ENCODE measurements at regions not wholly inside any gene's neighbourhood (a gene's known extent, or its start where the extent isn't known, plus 50 kb on each side); places are given as distances from the start of the nearest gene placed in this dataset.

DNA sequence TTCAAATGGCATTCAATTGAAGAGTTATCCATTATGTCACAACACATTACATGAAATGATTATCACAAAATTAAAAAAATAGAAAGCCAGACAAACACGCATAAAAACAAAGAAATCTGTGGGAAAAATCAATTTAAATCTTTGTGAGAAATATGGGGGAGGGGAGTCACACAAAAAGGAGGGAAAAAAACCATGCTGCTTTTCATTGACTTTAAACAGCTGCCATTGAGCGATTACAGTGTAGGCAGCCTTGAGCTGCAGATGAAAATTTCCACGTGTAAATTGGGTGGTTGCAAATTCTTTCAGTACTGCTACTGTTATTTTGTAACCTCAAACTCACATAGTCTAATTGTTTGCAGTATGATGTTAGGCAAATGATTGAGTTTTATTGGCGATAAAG is 889.9 kb upstream of the PHF14 start:
- no peaks in the 10 kb centered on the region for H3K79me2 ChIP-seq (ENCODE audit: low read length)
- DNase-seq: no peak
- no peak overlapping the region for H3K4me3 ChIP-seq (ENCODE audit: low read length)
- no peaks in the 10 kb centered on the region for H3K27me3 ChIP-seq (ENCODE audit: low read length)
- no peaks in the 10 kb centered on the region for H3K9me2 ChIP-seq (replicated peaks; ENCODE audit: insufficient read depth, low read length)
- H3K9me3 ChIP-seq (ENCODE audit: low read length): no peaks in the 10 kb centered on the region; the same call in none of the 2 replicates
- H2AFZ ChIP-seq (ENCODE audit: low read length): no peak overlapping the region
- no peak overlapping the region for H3K27ac ChIP-seq (ENCODE audit: low read length)
- H3K4me2 ChIP-seq (ENCODE audit: low read depth, low read length, poor library complexity, severe bottlenecking): no peak overlapping the region
- H3K9ac ChIP-seq (ENCODE audit: low read length): no peak overlapping the region
- H4K20me1 ChIP-seq (ENCODE audit: insufficient read depth, low read depth, low read length): no peaks in the 10 kb centered on the region
- H3K36me3 ChIP-seq (ENCODE audit: insufficient read depth, low read length): no peaks in the 10 kb centered on the region
- H3K4me1 ChIP-seq (ENCODE audit: low read length): no peaks in the 10 kb centered on the region

DNA sequence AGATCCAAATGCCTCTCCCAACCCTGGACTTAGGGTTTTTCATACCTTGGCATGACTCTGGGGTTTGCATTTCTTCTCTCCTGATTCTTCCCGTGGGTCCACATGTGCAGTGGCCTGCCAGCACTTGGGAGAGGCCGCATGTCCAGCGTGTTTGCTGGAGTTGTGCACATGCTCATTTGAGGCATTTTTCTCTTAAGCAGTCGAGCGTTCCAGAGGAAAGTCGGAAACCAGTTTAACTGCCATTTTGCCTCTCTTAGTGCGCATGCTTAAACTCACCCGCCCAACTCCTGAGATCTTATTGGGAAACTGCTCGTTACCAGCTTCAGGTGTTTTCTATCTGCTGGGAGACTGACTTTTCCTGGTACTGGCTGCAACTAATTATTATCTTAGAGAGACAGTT is 888.4 kb upstream of the PHF14 start:
- Histone ChIP-seq H3K4me3 (ENCODE audit: low read length) (no peak overlapping the region), H3K4me2 (ENCODE audit: low read depth, low read length, poor library complexity, severe bottlenecking) (no peak overlapping the region), H3K9me2 (replicated peaks; ENCODE audit: insufficient read depth, low read length) (no peaks in the 10 kb centered on the region), H3K27me3 (ENCODE audit: low read length) (no peaks in the 10 kb centered on the region), H3K36me3 (ENCODE audit: insufficient read depth, low read length) (no peaks in the 10 kb centered on the region), H4K20me1 (ENCODE audit: insufficient read depth, low read depth, low read length) (no peaks in the 10 kb centered on the region), H3K9me3 (ENCODE audit: low read length) (no peaks in the 10 kb centered on the region; the same call in 1 of the 2 replicates), H3K9ac (ENCODE audit: low read length) (no peak overlapping the region), H3K27ac (ENCODE audit: low read length) (no peak overlapping the region), H2AFZ (ENCODE audit: low read length) (no peak overlapping the region), H3K79me2 (ENCODE audit: low read length) (no peaks in the 10 kb centered on the region), H3K4me1 (ENCODE audit: low read length) (no peaks in the 10 kb centered on the region)
- no peak for DNase-seq

DNA sequence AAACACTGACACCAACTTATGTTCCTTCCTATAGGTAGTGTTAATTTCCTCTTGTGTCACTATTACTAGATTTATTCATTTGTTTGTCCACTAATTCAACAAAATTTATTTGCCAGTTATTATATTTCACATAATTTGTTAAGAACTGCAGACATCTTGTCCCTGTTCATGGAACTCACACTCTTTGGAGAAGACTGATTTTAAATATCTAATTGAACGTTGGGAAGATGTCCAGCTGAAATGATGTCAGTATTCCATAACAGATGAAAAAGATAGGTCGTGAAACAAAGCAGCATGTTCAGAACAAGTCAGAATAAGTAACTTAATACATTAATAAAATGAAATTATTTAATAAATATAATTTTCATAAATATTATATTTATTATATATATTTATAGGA is 873.1 kb upstream of the PHF14 start:
- no peaks in the 10 kb centered on the region for H3K79me2 ChIP-seq (ENCODE audit: low read length)
- H2AFZ ChIP-seq (ENCODE audit: low read length): no peak overlapping the region
- no peaks in the 10 kb centered on the region for H3K36me3 ChIP-seq (ENCODE audit: insufficient read depth, low read length)
- no peak overlapping the region for H3K4me2 ChIP-seq (ENCODE audit: low read depth, low read length, poor library complexity, severe bottlenecking)
- no peaks in the 10 kb centered on the region for H3K9me2 ChIP-seq (replicated peaks; ENCODE audit: insufficient read depth, low read length)
- no peaks in the 10 kb centered on the region for H3K27me3 ChIP-seq (ENCODE audit: low read length)
- H3K4me1 ChIP-seq (ENCODE audit: low read length): no peaks in the 10 kb centered on the region
- H3K4me3 ChIP-seq (ENCODE audit: low read length): no peak overlapping the region
- H3K9ac ChIP-seq (ENCODE audit: low read length): no peak overlapping the region
- no peak overlapping the region for H3K27ac ChIP-seq (ENCODE audit: low read length)
- no peak for DNase-seq
- peaks cover 5% of the 10 kb centered on the region for H3K9me3 ChIP-seq (ENCODE audit: low read length)
- H4K20me1 ChIP-seq (ENCODE audit: insufficient read depth, low read depth, low read length): no peaks in the 10 kb centered on the region

DNA sequence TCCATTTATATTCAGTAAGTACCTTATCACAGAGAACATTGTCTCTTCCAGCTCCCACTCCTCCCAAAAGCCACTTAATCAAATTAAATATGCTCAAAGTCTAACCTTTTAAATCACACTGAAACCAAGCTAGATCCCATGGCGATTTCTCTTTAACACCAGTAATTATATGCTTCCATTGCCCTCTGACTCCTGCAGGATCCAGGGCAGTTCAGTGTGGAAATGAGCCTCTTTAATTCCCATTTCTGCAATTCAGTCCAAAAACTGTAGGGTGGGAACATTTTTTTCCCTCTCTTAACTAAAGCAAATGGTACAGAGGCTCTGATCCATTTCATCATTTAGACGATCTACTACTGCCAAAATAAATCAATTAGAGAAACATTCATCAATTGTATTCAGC is 872.3 kb upstream of the PHF14 start:
- no peaks in the 10 kb centered on the region for H3K36me3 ChIP-seq (ENCODE audit: insufficient read depth, low read length)
- DNase-seq: no peak
- H3K27ac ChIP-seq (ENCODE audit: low read length): no peak overlapping the region
- H3K4me1 ChIP-seq (ENCODE audit: low read length): no peaks in the 10 kb centered on the region
- H3K4me3 ChIP-seq (ENCODE audit: low read length): no peak overlapping the region
- H4K20me1 ChIP-seq (ENCODE audit: insufficient read depth, low read depth, low read length): no peaks in the 10 kb centered on the region
- H2AFZ ChIP-seq (ENCODE audit: low read length): no peak overlapping the region
- no peak overlapping the region for H3K4me2 ChIP-seq (ENCODE audit: low read depth, low read length, poor library complexity, severe bottlenecking)
- H3K79me2 ChIP-seq (ENCODE audit: low read length): no peaks in the 10 kb centered on the region
- H3K27me3 ChIP-seq (ENCODE audit: low read length): no peaks in the 10 kb centered on the region
- no peaks in the 10 kb centered on the region for H3K9me2 ChIP-seq (replicated peaks; ENCODE audit: insufficient read depth, low read length)
- no peak overlapping the region for H3K9ac ChIP-seq (ENCODE audit: low read length)
- H3K9me3 ChIP-seq (ENCODE audit: low read length): peaks cover 5% of the 10 kb centered on the region

DNA sequence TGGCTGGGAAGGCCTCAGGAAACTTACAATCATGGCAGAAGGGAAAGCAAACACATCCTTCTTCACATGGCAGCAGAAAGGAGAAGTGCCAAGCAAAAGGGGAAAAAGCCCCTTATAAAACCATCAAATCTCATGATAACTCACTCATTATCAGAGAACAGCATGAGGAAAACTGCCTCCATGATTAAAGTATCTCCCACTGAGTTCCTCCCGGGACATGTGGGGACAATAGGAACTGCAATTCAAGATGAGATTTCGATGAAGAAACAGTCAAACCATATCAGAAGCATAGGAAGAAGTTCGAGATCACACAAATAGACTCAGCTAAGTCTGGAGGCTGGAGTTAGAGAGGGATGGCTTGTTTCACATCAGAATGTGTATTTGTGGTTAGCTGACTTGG is 869.4 kb upstream of the PHF14 start:
- no peak for DNase-seq
- Histone ChIP-seq H3K36me3 (ENCODE audit: insufficient read depth, low read length) (no peaks in the 10 kb centered on the region), H3K79me2 (ENCODE audit: low read length) (no peaks in the 10 kb centered on the region), H4K20me1 (ENCODE audit: insufficient read depth, low read depth, low read length) (no peaks in the 10 kb centered on the region), H2AFZ (ENCODE audit: low read length) (no peak overlapping the region), H3K4me1 (ENCODE audit: low read length) (no peaks in the 10 kb centered on the region), H3K9ac (ENCODE audit: low read length) (no peak overlapping the region), H3K27me3 (ENCODE audit: low read length) (no peaks in the 10 kb centered on the region), H3K4me2 (ENCODE audit: low read depth, low read length, poor library complexity, severe bottlenecking) (no peak overlapping the region), H3K9me2 (replicated peaks; ENCODE audit: insufficient read depth, low read length) (no peaks in the 10 kb centered on the region), H3K27ac (ENCODE audit: low read length) (no peak overlapping the region), H3K4me3 (ENCODE audit: low read length) (no peak overlapping the region), H3K9me3 (ENCODE audit: low read length) (no peaks in the 10 kb centered on the region; the same call in none of the 2 replicates)

DNA sequence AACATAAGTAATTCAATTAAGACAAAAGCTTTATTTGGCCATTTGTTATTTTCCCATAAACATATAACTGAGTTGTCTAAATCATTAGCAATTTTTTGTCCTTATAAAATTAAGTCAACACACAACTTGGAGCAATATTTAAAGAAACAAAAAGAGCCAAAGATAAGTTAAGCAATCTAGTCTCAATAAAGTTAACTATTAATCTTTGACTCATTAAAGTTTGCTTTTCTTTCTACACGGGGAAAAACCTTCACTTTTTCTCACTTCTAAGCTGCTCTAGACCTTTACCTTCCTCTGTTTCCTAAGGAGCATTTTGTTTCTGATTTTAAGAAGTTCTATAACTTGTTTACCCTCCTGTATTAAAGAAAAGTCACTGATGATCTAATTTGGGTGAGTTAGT is 867.1 kb upstream of the PHF14 start:
- no peaks in the 10 kb centered on the region for H3K27me3 ChIP-seq (ENCODE audit: low read length)
- H3K36me3 ChIP-seq (ENCODE audit: insufficient read depth, low read length): no peaks in the 10 kb centered on the region
- H3K79me2 ChIP-seq (ENCODE audit: low read length): no peaks in the 10 kb centered on the region
- no peak overlapping the region for H2AFZ ChIP-seq (ENCODE audit: low read length)
- no peak for DNase-seq
- H3K4me2 ChIP-seq (ENCODE audit: low read depth, low read length, poor library complexity, severe bottlenecking): no peak overlapping the region
- no peaks in the 10 kb centered on the region for H3K4me1 ChIP-seq (ENCODE audit: low read length)
- H3K9ac ChIP-seq (ENCODE audit: low read length): no peak overlapping the region
- H3K9me2 ChIP-seq (replicated peaks; ENCODE audit: insufficient read depth, low read length): no peaks in the 10 kb centered on the region
- no peaks in the 10 kb centered on the region; the same call in 1 of the 2 replicates for H3K9me3 ChIP-seq (ENCODE audit: low read length)
- H3K27ac ChIP-seq (ENCODE audit: low read length): no peak overlapping the region
- H3K4me3 ChIP-seq (ENCODE audit: low read length): no peak overlapping the region
- no peaks in the 10 kb centered on the region for H4K20me1 ChIP-seq (ENCODE audit: insufficient read depth, low read depth, low read length)

DNA sequence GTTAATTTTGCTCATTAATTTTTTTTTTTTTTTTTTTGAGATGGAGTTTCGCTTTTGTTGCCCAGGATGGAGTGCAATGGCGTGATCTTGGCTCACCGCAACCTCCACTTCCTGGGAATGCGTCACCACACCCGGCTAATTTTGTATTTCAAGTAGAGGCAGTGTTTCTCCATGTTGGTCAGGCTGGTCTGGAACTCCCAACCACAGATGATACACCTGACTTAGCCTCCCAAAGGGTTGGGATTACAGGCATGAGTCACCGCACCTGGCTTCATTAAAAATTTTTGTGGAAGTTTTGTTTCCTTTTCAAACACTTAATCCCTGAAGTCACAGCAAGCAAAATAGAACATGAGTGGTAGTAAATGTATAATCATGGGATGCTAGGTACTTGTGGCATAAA is 857.2 kb upstream of the PHF14 start:
- H3K9me2 ChIP-seq (replicated peaks; ENCODE audit: insufficient read depth, low read length): 0 out of 2 replicates have a peak, but pooled peaks cover 4% of the 10 kb centered on the region
- no peaks in the 10 kb centered on the region for H3K4me1 ChIP-seq (ENCODE audit: low read length)
- no peak overlapping the region for H3K27ac ChIP-seq (ENCODE audit: low read length)
- no peaks in the 10 kb centered on the region; the same call in 1 of the 2 replicates for H3K36me3 ChIP-seq (ENCODE audit: insufficient read depth, low read length)
- H3K4me2 ChIP-seq (ENCODE audit: low read depth, low read length, poor library complexity, severe bottlenecking): no peak overlapping the region
- H3K4me3 ChIP-seq (ENCODE audit: low read length): no peak overlapping the region
- H3K79me2 ChIP-seq (ENCODE audit: low read length): no peaks in the 10 kb centered on the region
- DNase-seq: no peak
- H3K9me3 ChIP-seq (ENCODE audit: low read length): no peaks in the 10 kb centered on the region; the same call in 1 of the 2 replicates
- H3K27me3 ChIP-seq (ENCODE audit: low read length): no peaks in the 10 kb centered on the region
- no peak overlapping the region for H3K9ac ChIP-seq (ENCODE audit: low read length)
- H2AFZ ChIP-seq (ENCODE audit: low read length): no peak overlapping the region
- H4K20me1 ChIP-seq (ENCODE audit: insufficient read depth, low read depth, low read length): no peaks in the 10 kb centered on the region

DNA sequence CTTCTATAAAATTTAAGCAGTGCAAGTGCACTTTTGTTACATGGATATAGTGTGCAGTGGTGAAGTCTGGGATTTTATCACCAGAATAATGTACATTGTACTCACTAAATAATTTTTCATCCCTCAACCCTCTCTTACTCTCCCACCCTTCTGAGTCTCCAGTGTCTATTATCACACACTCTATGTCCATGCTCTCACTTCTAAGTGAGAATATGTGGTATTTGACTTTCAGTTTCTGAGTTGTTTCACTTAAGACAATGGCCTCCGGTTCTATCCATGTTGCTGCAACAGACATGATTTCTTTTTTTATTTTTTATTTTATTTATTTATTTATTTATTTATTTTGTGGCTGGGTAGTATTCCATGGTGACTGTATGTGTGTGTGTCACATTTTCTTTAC is 855.9 kb upstream of the PHF14 start:
- Histone ChIP-seq H3K4me2 (ENCODE audit: low read depth, low read length, poor library complexity, severe bottlenecking) (no peak overlapping the region), H3K79me2 (ENCODE audit: low read length) (no peaks in the 10 kb centered on the region), H3K4me1 (ENCODE audit: low read length) (no peaks in the 10 kb centered on the region), H3K27ac (ENCODE audit: low read length) (no peak overlapping the region), H3K27me3 (ENCODE audit: low read length) (no peaks in the 10 kb centered on the region), H3K36me3 (ENCODE audit: insufficient read depth, low read length) (no peaks in the 10 kb centered on the region; the same call in 1 of the 2 replicates), H3K9me2 (replicated peaks; ENCODE audit: insufficient read depth, low read length) (0 out of 2 replicates have a peak, but pooled peaks cover 4% of the 10 kb centered on the region), H3K9ac (ENCODE audit: low read length) (no peak overlapping the region), H3K9me3 (ENCODE audit: low read length) (no peaks in the 10 kb centered on the region; the same call in 1 of the 2 replicates), H3K4me3 (ENCODE audit: low read length) (no peak overlapping the region), H2AFZ (ENCODE audit: low read length) (no peak overlapping the region), H4K20me1 (ENCODE audit: insufficient read depth, low read depth, low read length) (no peaks in the 10 kb centered on the region)
- DNase-seq: no peak

DNA sequence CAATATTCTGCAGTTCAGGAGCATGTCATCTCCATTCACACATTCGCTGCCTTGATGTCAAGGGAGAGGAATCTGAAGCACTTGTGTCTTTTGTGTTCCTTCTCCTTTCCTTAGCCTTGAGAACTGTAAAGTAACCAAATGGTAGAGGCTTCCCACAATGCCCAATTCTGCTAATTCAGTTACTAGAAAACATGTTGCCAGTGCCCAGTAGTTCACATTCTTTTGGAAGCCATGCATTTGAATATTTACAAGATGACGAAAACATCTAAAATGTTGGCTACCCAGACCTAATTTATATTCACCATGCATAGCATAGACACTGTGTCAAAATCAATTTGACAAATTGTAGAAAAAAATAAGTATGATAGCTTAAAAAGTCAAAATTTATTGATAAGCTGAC is 852.7 kb upstream of the PHF14 start:
- DNase-seq: no peak
- H3K9me3 ChIP-seq (ENCODE audit: low read length): no peaks in the 10 kb centered on the region; the same call in 1 of the 2 replicates
- no peak overlapping the region for H3K9ac ChIP-seq (ENCODE audit: low read length)
- no peaks in the 10 kb centered on the region for H4K20me1 ChIP-seq (ENCODE audit: insufficient read depth, low read depth, low read length)
- no peak overlapping the region for H2AFZ ChIP-seq (ENCODE audit: low read length)
- 0 out of 2 replicates have a peak, but pooled peaks cover 4% of the 10 kb centered on the region for H3K9me2 ChIP-seq (replicated peaks; ENCODE audit: insufficient read depth, low read length)
- H3K36me3 ChIP-seq (ENCODE audit: insufficient read depth, low read length): no peaks in the 10 kb centered on the region
- H3K4me3 ChIP-seq (ENCODE audit: low read length): no peak overlapping the region
- H3K27ac ChIP-seq (ENCODE audit: low read length): no peak overlapping the region
- no peaks in the 10 kb centered on the region for H3K27me3 ChIP-seq (ENCODE audit: low read length)
- H3K4me1 ChIP-seq (ENCODE audit: low read length): no peaks in the 10 kb centered on the region
- no peak overlapping the region for H3K4me2 ChIP-seq (ENCODE audit: low read depth, low read length, poor library complexity, severe bottlenecking)
- no peaks in the 10 kb centered on the region for H3K79me2 ChIP-seq (ENCODE audit: low read length)

All from Karpas-422 (cell line).